HG02763 (cell line): ENCODE measurements at regions not wholly inside any gene's neighbourhood (a gene's known extent, or its start where the extent isn't known, plus 50 kb on each side); places are given as distances from the start of the nearest gene placed in this dataset.

Experiments used
- ATAC-seq: cut with Tn5 transposase; IDR thresholded peaks from one replicate; pipeline ENCODE4 v1.9.1; 2021; ENCODE audit warnings: mild to moderate bottlenecking, moderate library complexity; ENCODE audit not compliant: unreplicated experiment

DNA sequence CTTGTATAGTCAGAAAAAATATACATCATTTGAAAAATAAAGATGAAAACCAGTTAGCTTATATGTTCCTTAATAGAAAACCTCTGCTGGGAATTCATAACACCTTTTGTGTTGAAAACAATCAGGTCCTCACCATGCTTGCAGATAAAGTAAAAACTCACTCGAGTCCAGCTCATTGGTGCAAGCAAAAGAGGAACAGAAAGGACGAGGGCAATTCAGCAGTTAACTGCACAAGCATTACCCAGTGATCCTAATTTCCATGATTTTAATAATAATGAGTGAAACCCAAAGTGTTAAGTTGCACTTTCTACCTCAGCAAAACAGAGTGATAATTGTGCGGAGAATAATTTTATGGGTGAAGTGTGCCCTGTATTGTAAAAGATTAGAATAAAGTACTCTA is 839.9 kb downstream of the BCL11A start:
- peak; percentile 51 for ATAC-seq

- no peak for ATAC-seq
These were observed 842.3 kb downstream of the BCL11A start for GRCh38 chr2:59711121-59711520.

- ATAC-seq, result no peak
These were observed 846.7 kb downstream of the BCL11A start for GRCh38 chr2:59706729-59707128.

DNA sequence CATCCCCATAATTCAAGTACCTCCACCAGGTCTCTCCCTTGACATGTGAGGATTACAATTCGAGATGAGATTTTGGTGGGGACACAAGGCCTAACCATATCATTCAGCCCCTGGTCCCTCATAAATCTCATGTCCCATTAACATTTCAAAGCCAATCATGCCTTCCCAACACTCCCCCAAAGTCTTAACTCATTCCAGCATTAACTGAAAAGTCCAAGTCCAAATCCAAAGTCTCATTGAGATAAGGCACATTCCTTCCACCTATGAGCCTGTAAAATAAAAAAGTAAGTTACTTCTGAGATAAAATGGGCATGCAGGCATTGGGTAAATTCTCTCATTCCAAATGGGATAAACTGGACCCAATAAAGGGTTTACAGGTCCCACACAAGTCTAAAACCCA is 849.7 kb downstream of the BCL11A start:
- no peak for ATAC-seq

DNA sequence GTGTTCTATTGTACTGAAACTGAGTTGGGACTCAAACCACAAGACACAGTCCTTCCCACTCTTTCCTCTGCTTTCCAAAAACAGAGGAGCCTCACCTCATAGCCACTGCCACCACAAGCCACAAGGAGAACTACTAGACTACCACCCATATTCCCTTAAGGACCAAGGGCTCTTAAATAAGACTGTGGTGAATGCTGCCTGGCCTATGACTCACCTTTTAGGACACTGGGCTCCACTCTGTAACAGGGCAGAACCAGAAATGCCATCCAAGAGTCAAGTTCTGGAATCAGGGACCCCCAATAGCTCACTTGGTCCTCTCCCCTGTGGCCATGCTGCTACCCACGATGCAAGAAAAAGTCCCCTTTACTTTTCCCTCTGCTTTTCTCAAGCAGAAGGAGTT is 851.4 kb downstream of the BCL11A start:
- ATAC-seq, result no peak

- ATAC-seq, result no peak
These were observed 852.0 kb downstream of the BCL11A start for GRCh38 chr2:59701271-59701994.

- no peak for ATAC-seq
These were observed 859.3 kb downstream of the BCL11A start for GRCh38 chr2:59694176-59694575.

- ATAC-seq, result no peak
These were observed 860.1 kb downstream of the BCL11A start for GRCh38 chr2:59693231-59693959.

DNA sequence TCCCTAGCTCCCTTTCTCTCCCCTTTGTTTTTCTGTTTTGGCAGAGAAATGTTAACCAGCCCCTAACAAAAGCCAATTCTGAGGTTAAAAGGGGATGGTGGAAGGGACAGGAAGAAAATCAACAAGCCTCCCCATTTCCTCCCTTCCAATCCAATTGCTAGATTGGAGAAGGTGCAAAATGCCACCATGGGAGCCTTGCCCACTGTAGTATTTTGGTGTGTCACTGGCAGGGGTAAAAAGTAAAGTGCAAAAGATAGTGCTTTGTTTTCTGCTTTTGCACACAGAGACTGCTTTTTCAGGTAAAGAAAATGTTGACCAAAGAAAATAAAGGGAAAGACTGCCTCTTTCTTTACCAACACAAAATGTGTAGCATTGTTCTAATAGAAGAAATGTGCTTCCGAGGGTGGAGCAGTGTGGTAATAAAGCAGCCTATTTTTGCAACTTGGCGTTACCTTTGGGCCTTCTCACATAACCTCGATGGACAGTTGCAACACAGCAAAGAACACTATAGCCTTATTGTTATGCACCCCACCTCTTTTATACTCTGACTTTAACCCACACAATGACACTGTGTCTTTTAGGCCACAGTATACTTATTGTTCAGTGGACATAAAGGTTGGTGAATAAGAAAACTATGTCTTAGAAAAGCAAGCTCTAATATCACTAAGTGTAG is 861.8 kb downstream of the BCL11A start:
- ATAC-seq, result no peak

DNA sequence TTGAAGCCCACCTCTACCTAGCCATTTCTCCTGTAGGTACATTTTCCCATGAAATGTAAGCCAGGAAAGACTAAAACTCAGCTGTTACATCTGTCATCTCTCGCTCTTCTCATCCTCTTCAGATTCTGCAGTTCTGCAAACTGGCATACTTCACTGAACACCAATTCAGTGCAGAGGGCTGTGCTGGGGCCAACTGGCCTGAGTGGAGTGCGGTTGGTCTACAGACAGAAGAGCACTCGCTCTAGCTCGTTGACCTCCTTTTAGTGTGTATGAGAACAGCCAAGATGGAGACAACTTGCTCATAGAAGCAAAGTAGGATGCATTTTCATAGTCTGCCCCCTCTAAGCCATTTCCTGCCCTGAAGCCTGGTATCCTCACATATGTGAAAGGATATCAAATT is 862.6 kb downstream of the BCL11A start:
- ATAC-seq, result no peak

DNA sequence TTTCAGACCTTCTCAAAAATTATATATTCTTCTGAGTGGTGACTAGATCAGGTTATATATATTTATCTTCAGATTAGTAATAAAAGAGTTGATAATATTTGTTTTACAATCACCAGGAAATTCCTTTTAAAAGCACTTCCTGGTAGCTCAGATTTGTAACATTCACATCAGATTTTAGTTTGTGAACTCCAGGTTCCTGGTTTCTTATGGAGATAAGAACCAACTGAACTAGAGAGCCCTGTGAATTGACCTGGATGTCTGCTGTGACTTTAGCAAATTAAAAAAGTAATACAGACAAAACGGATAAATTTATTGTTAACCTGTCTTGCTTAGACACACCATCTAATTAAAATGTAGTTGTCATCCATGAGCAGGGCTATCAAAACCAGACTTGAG is 868.7 kb downstream of the BCL11A start:
- ATAC-seq, result no peak

DNA sequence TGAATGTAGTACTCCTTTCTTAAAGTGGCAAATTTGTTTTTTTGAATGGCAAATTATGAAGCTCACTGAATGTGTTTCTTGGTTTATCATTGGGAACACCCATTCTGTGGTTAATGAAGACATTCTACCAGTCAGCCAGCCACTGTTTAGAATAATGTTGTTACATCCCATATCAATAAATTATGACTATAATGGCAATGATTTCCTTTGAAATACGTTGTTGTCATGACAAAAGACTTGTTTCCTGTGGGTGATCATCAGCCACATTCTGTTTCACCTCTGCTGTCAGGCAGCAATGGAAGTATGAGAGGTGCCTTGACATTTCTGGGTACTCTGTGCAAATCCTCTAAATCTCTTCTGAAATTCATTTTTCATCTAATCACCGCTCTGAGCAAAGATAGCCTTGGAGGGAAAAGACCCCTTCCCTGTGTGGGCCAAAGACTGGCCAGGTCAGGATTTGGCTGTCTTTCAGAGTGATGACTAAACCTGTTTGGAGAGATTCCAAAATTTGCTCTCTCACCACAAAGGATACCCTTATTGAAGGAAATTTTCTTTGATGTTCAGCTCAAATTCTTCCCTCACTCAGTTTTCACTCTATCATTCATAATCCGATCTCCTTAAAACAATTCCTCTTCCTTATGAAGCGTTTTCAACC is 869.2 kb downstream of the BCL11A start:
- ATAC-seq, result no peak

- no peak for ATAC-seq
These were observed 872.6 kb downstream of the BCL11A start for GRCh38 chr2:59680863-59681262.

DNA sequence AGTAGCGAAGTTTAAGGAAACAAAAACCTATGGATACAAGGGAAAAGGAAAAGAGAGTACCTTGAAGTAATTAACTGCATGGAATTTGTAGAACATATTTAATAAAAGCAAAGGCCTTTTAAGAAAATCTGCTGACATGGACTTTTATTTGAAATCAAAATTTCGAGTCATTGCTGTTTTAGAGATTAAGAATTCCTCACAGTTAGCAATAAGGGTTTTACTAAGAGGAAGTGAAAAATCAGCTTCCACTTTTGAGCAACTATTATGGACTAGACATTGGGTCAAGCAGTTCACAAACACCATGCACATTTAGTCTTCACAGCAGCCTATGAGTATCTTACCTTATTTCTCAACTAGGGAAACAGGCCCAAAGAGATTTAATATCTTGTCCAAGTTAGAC is 876.3 kb downstream of the BCL11A start:
- no peak for ATAC-seq

DNA sequence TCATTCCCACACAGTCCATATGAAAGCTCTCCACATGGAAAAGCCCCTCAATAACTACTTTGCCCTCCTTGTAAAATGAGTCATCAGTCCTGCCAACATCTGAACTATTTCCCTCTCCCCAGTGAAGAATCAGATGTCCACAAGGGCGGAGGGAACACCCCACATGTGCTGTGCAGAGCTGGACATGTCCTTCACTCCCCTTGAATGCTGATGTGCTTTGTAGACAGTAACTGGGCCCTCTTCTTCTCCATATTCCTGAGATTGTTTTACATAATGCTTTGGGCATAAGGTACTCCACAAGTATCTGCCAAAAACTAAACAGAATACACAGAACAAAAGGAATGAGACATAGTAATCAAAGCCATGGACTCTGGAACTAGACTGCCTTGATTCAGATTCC is 879.4 kb downstream of the BCL11A start:
- no peak for ATAC-seq

DNA sequence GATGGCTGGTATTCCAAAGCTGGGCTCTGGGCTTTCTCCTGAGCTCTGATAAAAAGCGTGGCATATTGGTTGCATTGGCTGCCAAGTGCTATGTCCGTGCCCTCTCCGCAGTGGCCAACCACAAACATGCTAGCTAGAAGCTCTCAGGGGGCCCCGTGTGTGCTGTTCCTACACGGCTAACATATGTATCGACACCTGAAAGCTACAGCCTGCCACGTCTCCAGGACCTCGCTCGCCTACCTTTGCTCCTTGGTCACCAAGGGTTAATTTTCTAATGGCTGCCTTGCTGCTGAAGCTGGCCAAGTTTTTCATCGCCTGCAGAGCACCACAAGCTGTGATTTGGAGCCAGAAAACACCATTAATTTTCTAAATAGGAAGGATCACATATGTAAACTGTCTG is 888.4 kb downstream of the BCL11A start:
- no peak for ATAC-seq

DNA sequence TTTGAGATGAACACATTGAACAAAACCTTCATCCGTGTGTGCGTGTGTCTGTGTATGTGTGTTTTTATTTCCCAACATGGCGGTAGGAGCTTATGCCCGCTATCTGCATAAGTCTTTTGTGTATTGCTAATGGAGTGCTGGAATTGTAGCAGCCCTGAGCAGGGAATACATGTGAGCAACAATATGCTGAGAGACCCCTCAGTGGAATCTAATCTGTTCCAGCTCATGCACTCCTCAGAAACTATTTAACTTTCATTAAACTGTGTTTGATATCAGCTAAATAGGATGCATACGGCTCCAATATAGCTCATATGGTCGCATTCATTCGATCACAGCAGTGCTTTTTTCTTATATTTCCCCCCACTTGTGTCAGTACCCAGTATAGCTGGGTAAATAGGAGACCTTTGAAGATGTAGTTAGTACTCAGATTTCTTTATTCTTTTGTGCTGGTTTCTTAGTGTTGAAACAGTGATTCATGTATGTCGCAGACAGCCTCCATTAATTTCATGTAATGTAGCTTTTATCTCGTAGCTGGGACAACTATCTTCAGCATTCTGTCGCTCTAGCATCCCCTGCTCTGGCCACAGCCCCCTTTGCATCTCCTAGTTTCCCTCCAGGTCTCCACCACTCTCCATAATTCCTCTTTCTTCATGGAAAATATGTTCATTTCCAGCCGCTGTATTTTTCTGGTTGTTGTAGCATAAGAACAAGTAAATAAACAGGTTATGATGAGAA is 891.2 kb downstream of the BCL11A start:
- no peak for ATAC-seq

DNA sequence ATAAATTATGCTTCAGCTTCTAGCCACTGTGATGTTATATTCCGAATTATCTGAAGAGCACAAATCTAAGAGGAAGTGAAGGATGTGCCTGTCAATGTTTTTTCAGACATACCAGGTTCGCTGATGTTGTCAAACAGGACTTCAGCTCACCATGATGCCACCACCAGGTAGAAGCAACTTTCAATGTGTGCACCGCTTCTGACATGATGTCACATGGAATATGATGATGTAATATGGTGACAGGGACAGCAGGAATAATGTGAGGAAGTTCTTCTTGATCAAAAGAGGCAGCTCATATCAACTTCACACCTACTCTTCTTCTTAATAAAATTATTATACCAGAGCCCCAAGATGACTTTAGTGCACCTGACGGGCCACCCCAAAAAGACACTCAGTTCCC is 893.2 kb downstream of the BCL11A start:
- no peak for ATAC-seq

GRCh38 chr2:59658906-59659635 is 894.4 kb downstream of the BCL11A start:
- no peak for ATAC-seq

- no peak for ATAC-seq
These were observed 897.6 kb downstream of the BCL11A start for GRCh38 chr2:59655809-59656208.
